PC-3 (cell line): ENCODE measurements at regions not wholly inside any gene's neighbourhood (a gene's known extent, or its start where the extent isn't known, plus 50 kb on each side); places are given as distances from the start of the nearest gene placed in this dataset.

Experiments used
- CTCF ChIP-seq: fragments of 300-600 bp; sonication (generic); conservative IDR thresholded peaks from 2 replicates; pipeline ENCODE4 v1.5.1; 2017; ENCODE audit warnings: antibody characterized with exemption, low read depth, mild to moderate bottlenecking, low read length
- EZH2 ChIP-seq: fragments of 300-600 bp; sonication (generic); IDR thresholded peaks from one replicate; pipeline ENCODE4 v1.6.1; 2017; ENCODE audit warnings: antibody characterized with exemption, mild to moderate bottlenecking, low read length; ENCODE audit not compliant: unreplicated experiment
- EZH2phosphoT487 ChIP-seq: fragments of 300-600 bp; sonication (generic); IDR thresholded peaks from 2 replicates; pipeline ENCODE4 v1.6.1; 2018; ENCODE audit warnings: mild to moderate bottlenecking, antibody characterized with exemption, low read length, borderline replicate concordance

GRCh38 chr17:5758651-5759050, 174.3 kb upstream of the NLRP1 start:
- TF ChIP-seq CTCF (no peak), EZH2 (no peak), EZH2phosphoT487 (no peak)
